ENCODE measurements at regions not wholly inside any gene's neighbourhood (a gene's known extent, or its start where the extent isn't known, plus 50 kb on each side); places are given as distances from the start of the nearest gene placed in this dataset.

DNA sequence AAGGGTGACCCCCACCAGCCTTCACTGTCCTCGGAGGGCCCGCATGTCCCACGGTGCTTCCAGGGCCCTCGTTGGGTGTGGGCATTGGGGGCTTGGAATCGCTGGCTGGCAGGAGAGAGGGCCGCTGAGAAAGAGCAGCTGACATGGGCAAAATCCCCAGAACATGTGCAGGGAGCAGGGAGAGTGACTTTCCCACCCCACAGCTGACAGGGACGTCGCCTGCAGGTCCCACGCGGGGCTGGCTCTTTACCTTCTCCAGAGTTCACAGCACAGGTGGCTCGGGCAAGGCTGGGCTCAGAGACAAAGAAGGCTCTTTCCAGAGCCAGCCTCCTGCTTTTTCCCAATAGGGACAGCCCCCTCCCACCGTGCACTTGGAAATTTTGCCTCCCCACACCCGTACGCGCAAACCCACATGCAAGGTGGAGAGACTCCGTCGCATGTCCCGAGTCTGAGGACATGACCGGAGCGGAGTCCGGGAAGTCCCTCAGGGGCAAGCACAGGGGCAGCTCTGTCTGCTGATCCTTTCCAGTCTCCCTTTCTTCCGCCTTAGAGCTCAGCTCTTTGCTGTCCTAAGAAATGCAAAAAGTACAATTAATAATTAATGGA is 370.2 kb upstream of the MYT1L start:
- Histone ChIP-seq H3K4me3 (no peak overlapping the region), H3K27me3 (no peaks in the 10 kb centered on the region), H3K36me3 (no peaks in the 10 kb centered on the region), H3K9me3 (no peaks in the 10 kb centered on the region), H3K27ac (no peak overlapping the region), H3K4me1 (no peaks in the 10 kb centered on the region)
- intact Hi-C loops (cut with DNase I; ENCODE audit: low total_unique reads) (no loop called here), in situ Hi-C loops (cut with MboI; ENCODE audit: low sequenced_read_pairs in 4 of 4) (no loop called here)
- ATAC-seq (no peak), DNase-seq (no peak)
- TF ChIP-seq CTCF (IDR thresholded peaks at IDR 0.05 in 4 of 5, conservative IDR thresholded peaks at IDR 0.05 in 1 of 5) (no peak), POLR2A (IDR thresholded peaks at IDR 0.05) (no peak)

GRCh38 chr2:2699121-2699505 is 368.0 kb upstream of the MYT1L start:
- H3K4me1 ChIP-seq = no peaks in the 10 kb centered on the region
- H3K27ac ChIP-seq = no peak overlapping the region
- intact Hi-C loops (cut with DNase I; ENCODE audit: low total_unique reads) = no loop called here
- ATAC-seq = no peak
- no peak overlapping the region for H3K4me3 ChIP-seq
- DNase-seq = no peak
- H3K9me3 ChIP-seq = no peaks in the 10 kb centered on the region
- H3K36me3 ChIP-seq = no peaks in the 10 kb centered on the region
- TF ChIP-seq POLR2A (IDR thresholded peaks at IDR 0.05) (no peak), CTCF (IDR thresholded peaks at IDR 0.05 in 4 of 5, conservative IDR thresholded peaks at IDR 0.05 in 1 of 5) (no peak)
- in situ Hi-C loops (cut with MboI; ENCODE audit: low sequenced_read_pairs in 4 of 4) = no loop called here
- H3K27me3 ChIP-seq = no peaks in the 10 kb centered on the region

- ATAC-seq = no peak
- no peaks in the 10 kb centered on the region for H3K36me3 ChIP-seq
Observed at GRCh38 chr2:2698182-2699120, 367.4 kb upstream of the MYT1L start.

GRCh38 chr2:2696733-2697455 is 365.8 kb upstream of the MYT1L start:
- H3K4me3 ChIP-seq = no peak overlapping the region
- no peak overlapping the region for H3K27ac ChIP-seq
- H3K9me3 ChIP-seq = no peaks in the 10 kb centered on the region
- no peaks in the 10 kb centered on the region for H3K36me3 ChIP-seq
- intact Hi-C loops (cut with DNase I; ENCODE audit: low total_unique reads) = no loop called here
- TF ChIP-seq CTCF (IDR thresholded peaks at IDR 0.05 in 4 of 5, conservative IDR thresholded peaks at IDR 0.05 in 1 of 5) = no peak
- TF ChIP-seq POLR2A (IDR thresholded peaks at IDR 0.05) = no peak
- in situ Hi-C loops (cut with MboI; ENCODE audit: low sequenced_read_pairs in 4 of 4) = no loop called here
- no peaks in the 10 kb centered on the region for H3K4me1 ChIP-seq
- no peak for DNase-seq
- H3K27me3 ChIP-seq = no peaks in the 10 kb centered on the region
- no peak for ATAC-seq

More at GRCh38 chr2:2698182-2699120, 367.4 kb upstream of the MYT1L start:
- no peaks in the 10 kb centered on the region for H3K4me1 ChIP-seq
- H3K27ac ChIP-seq = no peak overlapping the region
- intact Hi-C loops (cut with DNase I; ENCODE audit: low total_unique reads) = no loop called here
- no peak for DNase-seq
- in situ Hi-C loops (cut with MboI; ENCODE audit: low sequenced_read_pairs in 4 of 4) = no loop called here
- no peaks in the 10 kb centered on the region for H3K27me3 ChIP-seq
- no peaks in the 10 kb centered on the region for H3K9me3 ChIP-seq
- no peak for TF ChIP-seq CTCF (IDR thresholded peaks at IDR 0.05 in 4 of 5, conservative IDR thresholded peaks at IDR 0.05 in 1 of 5)
- no peak for TF ChIP-seq POLR2A (IDR thresholded peaks at IDR 0.05)
- no peak overlapping the region for H3K4me3 ChIP-seq

Measured in gastrocnemius medialis (tissue), 4 donors.